Testis (tissue), 2 donors: ENCODE measurements at regions not wholly inside any gene's neighbourhood (a gene's known extent, or its start where the extent isn't known, plus 50 kb on each side); places are given as distances from the start of the nearest gene placed in this dataset.

Source experiments
- DNase-seq: peaks from one replicate; pipeline ENCODE4 v3.0.0-alpha.2; 2019
- H3K27ac ChIP-seq, 2 donors: fragments of 200-600 bp; sonication (generic); one replicate each; pipeline ENCODE4 v1.5.1; 2019
- H3K27me3 ChIP-seq: fragments of 200-600 bp; sonication (generic); one replicate; pipeline ENCODE4 v1.5.1; 2019
- H3K36me3 ChIP-seq: fragments of 200-600 bp; sonication (generic); one replicate; pipeline ENCODE4 v1.5.1; 2017; ENCODE audit warnings: low read depth; ENCODE audit errors: missing control alignments
- H3K4me1 ChIP-seq: fragments of 200-600 bp; sonication (generic); one replicate; pipeline ENCODE4 v1.5.1; 2019
- H3K4me3 ChIP-seq, 2 donors: fragments of 200-600 bp; sonication (generic); one replicate each; pipeline ENCODE4 v1.5.1; 2017 to 2019
- H3K9me3 ChIP-seq: fragments of 200-600 bp; sonication (generic); one replicate; pipeline ENCODE4 v1.5.1; 2017
- CTCF ChIP-seq, 3 experiments: fragments of 450-650 bp in 2 of 3; fragments of 200-600 bp in 1 of 3; sonication (generic) in 1 of 3; IDR thresholded peaks; one replicate each; pipeline ENCODE4 v1.5.1; 2016 to 2019; ENCODE audit warnings: antibody characterized with exemption in 3 of 3, mild to moderate bottlenecking in 2 of 3, moderate library complexity in 1 of 3
- POLR2A ChIP-seq: fragments of 450-650 bp; IDR thresholded peaks from one replicate; pipeline ENCODE4 v1.6.1; 2017; ENCODE audit warnings: antibody characterized with exemption, mild to moderate bottlenecking, moderate library complexity
- WGBS, 2 donors: methylation state at CpG; one replicate each; pipeline ENCODE4 v1.1.5; 2018; 5-methylcytosine and 5-hydroxymethylcytosine counted together
- intact Hi-C: fragments of 100-400 bp; cut with DNase I; formaldehyde crosslinking; loops from one replicate; pipeline ENCODE4 v1.15.1; 2023; ENCODE audit warnings: low total_unique reads

GRCh38 chr2:106579750-106580197 lies 92.6 kb downstream of the CD8B2 start:
- no peaks in the 10 kb centered on the region for H3K9me3 ChIP-seq
- H3K4me1 ChIP-seq, result peaks cover 16% of the 10 kb centered on the region
- no peak overlapping the region for H3K27ac ChIP-seq
- TF ChIP-seq POLR2A (no peak), CTCF (IDR thresholded peaks at IDR 0.05) (no peak)
- H3K36me3 ChIP-seq, result no peaks in the 10 kb centered on the region
- no peak overlapping the region for H3K4me3 ChIP-seq
- H3K27me3 ChIP-seq, result no peaks in the 10 kb centered on the region
- WGBS, 2 donors, result 35 to 52% methylated on average over 9 of the region's 9 CpGs
- DNase-seq, result no peak
- intact Hi-C loops, result no loop called here

- TF ChIP-seq CTCF (IDR thresholded peaks at IDR 0.05) (no peak), POLR2A (no peak)
- intact Hi-C loops, result no loop called here
- H3K36me3 ChIP-seq, result no peaks in the 10 kb centered on the region
- H3K4me3 ChIP-seq, result no peak overlapping the region
- DNase-seq, result no peak
- WGBS, 2 donors, result 92 to 95% methylated on average over 4 to 5 of the region's 5 CpGs
- H3K27ac ChIP-seq, result no peak overlapping the region
- H3K4me1 ChIP-seq, result peaks cover 16% of the 10 kb centered on the region
- H3K9me3 ChIP-seq, result no peaks in the 10 kb centered on the region
- no peaks in the 10 kb centered on the region for H3K27me3 ChIP-seq
Measured at GRCh38 chr2:106580241-106580640, 93.1 kb downstream of the CD8B2 start.

- no peak overlapping the region for H3K4me3 ChIP-seq
Measured at GRCh38 chr2:106581328-106581727, 94.2 kb downstream of the CD8B2 start.

GRCh38 chr2:106581755-106582147 lies 94.6 kb downstream of the CD8B2 start:
- DNase-seq, result no peak
- peaks cover 7% of the 10 kb centered on the region for H3K4me1 ChIP-seq
- H3K27ac ChIP-seq, result no peak overlapping the region
- H3K36me3 ChIP-seq, result no peaks in the 10 kb centered on the region
- whole genome bisulfite sequencing, 2 donors, result 26 to 36% methylated on average over 3 of the region's 3 CpGs
- TF ChIP-seq POLR2A (no peak), CTCF (IDR thresholded peaks at IDR 0.05) (no peak)
- no peaks in the 10 kb centered on the region for H3K9me3 ChIP-seq
- no peaks in the 10 kb centered on the region for H3K27me3 ChIP-seq
- intact Hi-C loops, result no loop called here
- H3K4me3 ChIP-seq, result peak overlapping the region in 1 of 2 donors; percentile 30

More at GRCh38 chr2:106581328-106581727, 94.2 kb downstream of the CD8B2 start:
- no peaks in the 10 kb centered on the region for H3K36me3 ChIP-seq
- WGBS, 2 donors, result 70 to 72% methylated on average over 7 of the region's 7 CpGs
- no peak for DNase-seq
- no peaks in the 10 kb centered on the region for H3K9me3 ChIP-seq
- intact Hi-C loops, result no loop called here
- no peaks in the 10 kb centered on the region for H3K27me3 ChIP-seq
- no peak overlapping the region for H3K27ac ChIP-seq
- TF ChIP-seq POLR2A, result no peak
- no peak for TF ChIP-seq CTCF (IDR thresholded peaks at IDR 0.05)
- H3K4me1 ChIP-seq, result peaks cover 7% of the 10 kb centered on the region
